K562 (cell line): ENCODE measurements at regions not wholly inside any gene's neighbourhood (a gene's known extent, or its start where the extent isn't known, plus 50 kb on each side); places are given as distances from the start of the nearest gene placed in this dataset.

ENCODE experiments used
- ATAC-seq: fragments of 200-7000 bp; cut with Tn5 transposase; 3 replicates; pipeline ENCODE4 v1.9.1; 2020; ENCODE audit warnings: moderate library complexity
- BruUV-seq: library from RNA; stranded (reverse); fragments of 400-500 nt; replicated peaks from 2 replicates; lab custom pipeline; 2021; lab: Mats Ljungman, UMichigan
- CTCF ChIA-PET: fragments of 300-600 bp; formaldehyde crosslinking; extraction: SDS; loops from one replicate; lab custom pipeline; 2021; ENCODE audit warnings: low intra/inter-chr PET ratio; lab: Yijun Ruan, JAX
- POLR2A ChIA-PET: fragments of 300-600, 350-650 bp; sonication (Branson Sonifier 250); formaldehyde crosslinking; extraction: SDS; loops from one replicate; lab custom pipeline; 2021; ENCODE audit warnings: antibody characterized with exemption, inconsistent platforms; lab: Yijun Ruan, JAX
- DNase-seq, 4 experiments: peaks; one replicate each; pipeline versions ENCODE4 v3.0.0 to v3.0.0-alpha.2; 2011 to 2018; ENCODE audit warnings: low spot score in 3 of 4, mixed read lengths in 3 of 4; ENCODE audit errors: extremely low read depth in 1 of 4
- FAIRE-seq: peaks from 2 replicates; lab custom pipeline; 2011; peaks lifted over from hg19 to GRCh38; lab: Jason Lieb, UNC
- H2AFZ ChIP-seq: 2 replicates; pipeline ENCODE4 v1.6.0; 2011; ENCODE audit warnings: low read depth, low read length, control low read depth, inconsistent platforms
- H3K27ac ChIP-seq: fragments of 200-600 bp; 3 replicates; pipeline ENCODE4 v1.8.0; 2011; ENCODE audit warnings: low read depth, mild to moderate bottlenecking, control low read depth, inconsistent platforms, low read length, moderate library complexity, mixed read lengths; ENCODE audit errors: extremely low read depth
- H3K27me3 ChIP-seq, 2 experiments: fragments of 300-600 bp in 1 of 2; 2 replicates in 1 of 2; 3 replicates in 1 of 2; pipeline versions ENCODE4 v1.6.0 to v1.8.0; 2011; ENCODE audit warnings: inconsistent platforms in 2 of 2, low read length in 2 of 2, mild to moderate bottlenecking in 1 of 2, mixed read lengths in 1 of 2, moderate library complexity in 1 of 2; ENCODE audit not compliant: control insufficient read depth in 2 of 2, insufficient read depth in 2 of 2
- H3K36me3 ChIP-seq: fragments of 300-600 bp; 3 replicates; pipeline ENCODE4 v1.8.0; 2011; ENCODE audit warnings: mild to moderate bottlenecking, low read length, inconsistent platforms; ENCODE audit not compliant: control insufficient read depth, insufficient read depth
- H3K4me1 ChIP-seq, 2 experiments: fragments of 200-600 bp in 1 of 2; replicated peaks in 1 of 2; 2 replicates in 1 of 2; 3 replicates in 1 of 2; pipeline versions ENCODE4 v1.5.1 to v1.8.0; 2011; ENCODE audit warnings: inconsistent platforms in 2 of 2, low read length in 2 of 2, mild to moderate bottlenecking in 1 of 2, mixed read lengths in 1 of 2, moderate library complexity in 1 of 2; ENCODE audit not compliant: control insufficient read depth in 2 of 2, insufficient read depth in 2 of 2
- H3K4me2 ChIP-seq: 2 replicates; pipeline ENCODE4 v1.6.1; 2011; ENCODE audit warnings: low read length, control low read depth, inconsistent platforms, mixed read lengths; ENCODE audit not compliant: insufficient read depth
- H3K4me3 ChIP-seq: fragments of 200-600 bp; sonication (generic), shearing (Covaris generic); 2 replicates; pipeline ENCODE4 v1.5.1; 2016; ENCODE audit warnings: control low read depth, inconsistent platforms
- H3K79me2 ChIP-seq: fragments of 200-600 bp; 3 replicates; pipeline ENCODE4 v1.8.0; 2011; ENCODE audit warnings: low read length, inconsistent platforms; ENCODE audit not compliant: control insufficient read depth, insufficient read depth
- H3K9ac ChIP-seq, 2 experiments: 2 replicates each; pipeline versions ENCODE4 v1.6.0 to v1.6.1; 2011; ENCODE audit warnings: low read depth in 2 of 2, low read length in 2 of 2, control low read depth in 1 of 2, inconsistent platforms in 1 of 2, mild to moderate bottlenecking in 1 of 2, mixed read lengths in 1 of 2; ENCODE audit not compliant: insufficient read depth in 1 of 2
- H3K9me1 ChIP-seq: one replicate; pipeline ENCODE4 v1.6.0; 2011; ENCODE audit warnings: inconsistent platforms, mild to moderate bottlenecking, low read length, moderate library complexity; ENCODE audit not compliant: control insufficient read depth, insufficient read depth
- H3K9me3 ChIP-seq: replicated peaks from 2 replicates; pipeline ENCODE4 v1.5.1; 2011; ENCODE audit warnings: low read depth, low read length, inconsistent platforms; ENCODE audit not compliant: control insufficient read depth, insufficient read depth
- H4K20me1 ChIP-seq: replicated peaks from 2 replicates; pipeline ENCODE4 v1.6.1; 2011; ENCODE audit warnings: low read length, inconsistent platforms, mixed read lengths; ENCODE audit not compliant: control insufficient read depth, insufficient read depth
- CGGBP1 ChIP-seq: fragments of 250-450 bp; sonication (Bioruptor Pico); IDR thresholded peaks from 2 replicates; pipeline ENCODE4 v1.9.0; 2021; ENCODE audit warnings: mild to moderate bottlenecking
- GATAD2A ChIP-seq: fragments of 450-650 bp; IDR thresholded peaks from 2 replicates; pipeline ENCODE4 v1.6.1; 2017
- HMG20A ChIP-seq: fragments of 450-650 bp; formaldehyde crosslinking; conservative IDR thresholded peaks from 2 replicates; pipeline ENCODE4 v1.4.0; 2020; ENCODE audit warnings: mild to moderate bottlenecking, mixed read lengths
- LCOR ChIP-seq: sonication (generic); formaldehyde crosslinking; IDR thresholded peaks from 2 replicates; pipeline ENCODE4 v1.8.0; 2022; ENCODE audit warnings: mild to moderate bottlenecking, missing genetic modification reagents
- MAX ChIP-seq: sonication (generic); formaldehyde crosslinking; IDR thresholded peaks from 2 replicates; pipeline ENCODE4 v1.9.0; 2022; ENCODE audit warnings: mild to moderate bottlenecking, missing genetic modification reagents
- MTA2 ChIP-seq: fragments of 450-650 bp; IDR thresholded peaks from 2 replicates; pipeline ENCODE4 v1.6.1; 2016; ENCODE audit warnings: low read depth
- NFYB ChIP-seq: IDR thresholded peaks from 2 replicates; pipeline ENCODE4 v1.6.1; 2011; ENCODE audit warnings: mild to moderate bottlenecking, moderate library complexity; ENCODE audit not compliant: insufficient read length; ENCODE audit errors: extremely low read depth
- POLR2G ChIP-seq: fragments of 200-400 bp; formaldehyde crosslinking; IDR thresholded peaks from 2 replicates; pipeline ENCODE4 v1.6.1; 2017; ENCODE audit warnings: low read depth, mild to moderate bottlenecking, antibody characterized with exemption, low read length, moderate library complexity
- PYGO2 ChIP-seq: fragments of 450-650 bp; IDR thresholded peaks from 2 replicates; pipeline ENCODE4 v1.6.1; 2016; ENCODE audit warnings: mild to moderate bottlenecking, missing genetic modification characterization, moderate library complexity, missing compliant biosample characterization
- SMARCC2 ChIP-seq: fragments of 450-650 bp; IDR thresholded peaks from 2 replicates; pipeline ENCODE4 v1.6.1; 2017; ENCODE audit warnings: antibody characterized with exemption, moderate library complexity, mild to moderate bottlenecking, low read depth
- ZNF12 ChIP-seq: sonication (generic); formaldehyde crosslinking; IDR thresholded peaks from 2 replicates; pipeline ENCODE4 v1.4.0; 2020; ENCODE audit warnings: mild to moderate bottlenecking, missing genetic modification reagents
- ZNF140 ChIP-seq: fragments of 250-450 bp; sonication (Bioruptor Pico); IDR thresholded peaks from 2 replicates; pipeline ENCODE4 v1.8.0; 2021; ENCODE audit warnings: moderate library complexity, mild to moderate bottlenecking, inconsistent platforms
- ZNF224 ChIP-seq: sonication (generic); formaldehyde crosslinking; IDR thresholded peaks from 2 replicates; pipeline ENCODE4 v1.8.0; 2022; ENCODE audit warnings: mild to moderate bottlenecking, missing genetic modification reagents
- ZNF263 ChIP-seq: sonication (generic); formaldehyde crosslinking; IDR thresholded peaks from 2 replicates; pipeline ENCODE4 v1.8.0; 2022; ENCODE audit warnings: mild to moderate bottlenecking, missing genetic modification reagents, borderline replicate concordance
- WGBS: fragments of 100-300 bp; shearing (Covaris generic); methylation state at CpG from one replicate; pipeline ENCODE4 v1.1.6; 2016; ENCODE audit warnings: low coverage, mixed read lengths; ENCODE audit not compliant: insufficient coverage; ENCODE audit errors: missing lambda C conversion rate; 5-methylcytosine and 5-hydroxymethylcytosine counted together
- in situ Hi-C: fragments of 300-500 bp; cut with MboI; formaldehyde crosslinking; loops from 4 replicates; pipeline ENCODE4 v1.15.0; 2018; ENCODE audit warnings: inconsistent platforms, mixed read lengths
- intact Hi-C: fragments of 100-400 bp; cut with micrococcal nuclease; formaldehyde crosslinking; loops from 2 replicates; pipeline ENCODE4 v1.14.2; 2022
- TF ChIP-seq, protein P1 (sequence below): fragments of 250-450 bp; sonication (Bioruptor Pico); IDR thresholded peaks from 2 replicates; pipeline ENCODE4 v1.4.0; 2020
- TF ChIP-seq, protein P2 (sequence below): fragments of 450-650 bp; formaldehyde crosslinking; IDR thresholded peaks from 2 replicates; pipeline ENCODE4 v1.4.0; 2020; ENCODE audit warnings: mild to moderate bottlenecking
- TF ChIP-seq, protein P3 (sequence below): fragments of 250-450 bp; sonication (Bioruptor Pico); IDR thresholded peaks from 2 replicates; pipeline ENCODE4 v1.9.0; 2021; ENCODE audit warnings: mild to moderate bottlenecking, inconsistent platforms

DNA sequence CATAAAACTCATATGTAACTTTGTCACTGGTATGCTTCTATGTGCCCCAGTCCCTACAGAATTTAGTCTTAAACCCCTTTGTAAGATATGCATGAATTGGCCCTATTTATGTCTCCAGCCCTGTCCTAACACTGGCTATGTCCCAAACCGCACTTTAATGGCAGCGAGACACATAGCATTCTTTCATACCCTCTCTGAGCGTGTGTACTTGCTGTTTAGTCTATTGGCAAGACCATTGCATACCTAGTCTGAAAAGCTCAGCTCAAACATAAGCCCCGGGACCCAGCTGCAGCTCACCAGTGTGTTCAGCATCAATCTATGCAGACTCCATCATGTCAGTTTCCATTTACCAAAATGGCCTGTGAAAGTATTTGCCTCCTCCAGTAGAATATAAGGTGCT is 1018.4 kb upstream of the TENM3 start:
- no peaks in the 10 kb centered on the region for H3K79me2 ChIP-seq
- in situ Hi-C loops = no loop called here
- H3K4me3 ChIP-seq = no peak overlapping the region
- ChIA-PET POLR2A (no interaction called here), CTCF (no interaction called here)
- no peaks in the 10 kb centered on the region for H3K4me1 ChIP-seq
- no peaks in the 10 kb centered on the region for H3K36me3 ChIP-seq
- H4K20me1 ChIP-seq = no peaks in the 10 kb centered on the region
- ATAC-seq (no peak), FAIRE-seq (no peak), DNase-seq (no peak)
- intact Hi-C loops = no loop called here
- TF ChIP-seq ZNF224 (CRISPR knock-in tag) (no peak), ZNF12 (CRISPR knock-in tag) (no peak), PYGO2 (tag) (no peak), ZNF263 (CRISPR knock-in tag) (no peak), MAX (no peak), HMG20A (CRISPR knock-in tag) (no peak), NFYB (no peak), MTA2 (no peak), CGGBP1 (CRISPR knock-in tag) (no peak), ZNF140 (no peak), GATAD2A (no peak), SMARCC2 (no peak), LCOR (CRISPR knock-in tag) (no peak), POLR2G (no peak)
- TF ChIP-seq, protein P1, sequence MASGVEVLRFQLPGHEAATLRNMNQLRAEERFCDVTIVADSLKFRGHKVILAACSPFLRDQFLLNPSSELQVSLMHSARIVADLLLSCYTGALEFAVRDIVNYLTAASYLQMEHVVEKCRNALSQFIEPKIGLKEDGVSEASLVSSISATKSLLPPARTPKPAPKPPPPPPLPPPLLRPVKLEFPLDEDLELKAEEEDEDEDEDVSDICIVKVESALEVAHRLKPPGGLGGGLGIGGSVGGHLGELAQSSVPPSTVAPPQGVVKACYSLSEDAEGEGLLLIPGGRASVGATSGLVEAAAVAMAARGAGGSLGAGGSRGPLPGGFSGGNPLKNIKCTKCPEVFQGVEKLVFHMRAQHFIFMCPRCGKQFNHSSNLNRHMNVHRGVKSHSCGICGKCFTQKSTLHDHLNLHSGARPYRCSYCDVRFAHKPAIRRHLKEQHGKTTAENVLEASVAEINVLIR (CRISPR knock-in tag) = no peak
- TF ChIP-seq, protein P2, sequence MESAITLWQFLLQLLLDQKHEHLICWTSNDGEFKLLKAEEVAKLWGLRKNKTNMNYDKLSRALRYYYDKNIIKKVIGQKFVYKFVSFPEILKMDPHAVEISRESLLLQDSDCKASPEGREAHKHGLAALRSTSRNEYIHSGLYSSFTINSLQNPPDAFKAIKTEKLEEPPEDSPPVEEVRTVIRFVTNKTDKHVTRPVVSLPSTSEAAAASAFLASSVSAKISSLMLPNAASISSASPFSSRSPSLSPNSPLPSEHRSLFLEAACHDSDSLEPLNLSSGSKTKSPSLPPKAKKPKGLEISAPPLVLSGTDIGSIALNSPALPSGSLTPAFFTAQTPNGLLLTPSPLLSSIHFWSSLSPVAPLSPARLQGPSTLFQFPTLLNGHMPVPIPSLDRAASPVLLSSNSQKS (CRISPR knock-in tag) = no peak
- TF ChIP-seq, protein P3, sequence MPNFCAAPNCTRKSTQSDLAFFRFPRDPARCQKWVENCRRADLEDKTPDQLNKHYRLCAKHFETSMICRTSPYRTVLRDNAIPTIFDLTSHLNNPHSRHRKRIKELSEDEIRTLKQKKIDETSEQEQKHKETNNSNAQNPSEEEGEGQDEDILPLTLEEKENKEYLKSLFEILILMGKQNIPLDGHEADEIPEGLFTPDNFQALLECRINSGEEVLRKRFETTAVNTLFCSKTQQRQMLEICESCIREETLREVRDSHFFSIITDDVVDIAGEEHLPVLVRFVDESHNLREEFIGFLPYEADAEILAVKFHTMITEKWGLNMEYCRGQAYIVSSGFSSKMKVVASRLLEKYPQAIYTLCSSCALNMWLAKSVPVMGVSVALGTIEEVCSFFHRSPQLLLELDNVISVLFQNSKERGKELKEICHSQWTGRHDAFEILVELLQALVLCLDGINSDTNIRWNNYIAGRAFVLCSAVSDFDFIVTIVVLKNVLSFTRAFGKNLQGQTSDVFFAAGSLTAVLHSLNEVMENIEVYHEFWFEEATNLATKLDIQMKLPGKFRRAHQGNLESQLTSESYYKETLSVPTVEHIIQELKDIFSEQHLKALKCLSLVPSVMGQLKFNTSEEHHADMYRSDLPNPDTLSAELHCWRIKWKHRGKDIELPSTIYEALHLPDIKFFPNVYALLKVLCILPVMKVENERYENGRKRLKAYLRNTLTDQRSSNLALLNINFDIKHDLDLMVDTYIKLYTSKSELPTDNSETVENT (CRISPR knock-in tag) = no peak
- no TSS peak for BruUV-seq
- H3K9me1 ChIP-seq = no peaks in the 10 kb centered on the region
- no peaks in the 10 kb centered on the region for H3K27me3 ChIP-seq
- 0 out of 2 replicates have a peak, but pooled peaks cover 2% of the 10 kb centered on the region for H3K9me3 ChIP-seq
- WGBS = 0% methylated on average over 4 of the region's 4 CpGs
- no peak overlapping the region for H3K9ac ChIP-seq
- H2AFZ ChIP-seq = no peak overlapping the region
- H3K4me2 ChIP-seq = no peak overlapping the region
- H3K27ac ChIP-seq = no peak overlapping the region
